H9 (cell line): ENCODE measurements at regions not wholly inside any gene's neighbourhood (a gene's known extent, or its start where the extent isn't known, plus 50 kb on each side); places are given as distances from the start of the nearest gene placed in this dataset.
A peak's percentile ranks its signal among the peaks of the same experiment; 100 is the strongest.

Source experiments
- DNase-seq: peaks from one replicate; pipeline ENCODE4 v3.0.0-alpha.2; 2017
- H2AFZ ChIP-seq: one replicate; pipeline ENCODE4 v1.6.1; 2013; ENCODE audit warnings: mild to moderate bottlenecking, low read length, control low read depth, moderate library complexity
- H2AK5ac ChIP-seq: 2 replicates; pipeline ENCODE4 v1.6.1; 2013; ENCODE audit warnings: low read length, control low read depth, mixed read lengths; ENCODE audit not compliant: insufficient read length
- H2BK120ac ChIP-seq: one replicate; pipeline ENCODE4 v1.6.1; 2013; ENCODE audit warnings: low read depth, mild to moderate bottlenecking, low read length, control low read depth, inconsistent platforms; ENCODE audit not compliant: poor library complexity, severe bottlenecking
- H2BK12ac ChIP-seq: 2 replicates; pipeline ENCODE4 v1.6.1; 2013; ENCODE audit warnings: low read length, control low read depth, mixed read lengths, low read depth; ENCODE audit not compliant: insufficient read length
- H2BK15ac ChIP-seq: 2 replicates; pipeline ENCODE4 v1.6.1; 2013; ENCODE audit warnings: low read depth, low read length, control low read depth
- H2BK20ac ChIP-seq: one replicate; pipeline ENCODE4 v1.6.1; 2013; ENCODE audit warnings: low read depth, mild to moderate bottlenecking, low read length, control low read depth, inconsistent platforms; ENCODE audit not compliant: poor library complexity, severe bottlenecking
- H2BK5ac ChIP-seq: 2 replicates; pipeline ENCODE4 v1.6.1; 2013; ENCODE audit warnings: low read length, control low read depth, mixed read lengths; ENCODE audit not compliant: insufficient read length
- H3K14ac ChIP-seq: 2 replicates; pipeline ENCODE4 v1.6.1; 2013; ENCODE audit warnings: low read length, control low read depth; ENCODE audit not compliant: insufficient read depth
- H3K18ac ChIP-seq: 2 replicates; pipeline ENCODE4 v1.6.1; 2013; ENCODE audit warnings: low read depth, mild to moderate bottlenecking, mixed read lengths, low read length, control low read depth; ENCODE audit not compliant: insufficient read length
- H3K23ac ChIP-seq: 2 replicates; pipeline ENCODE4 v1.6.1; 2013; ENCODE audit warnings: low read length, control low read depth, mixed read lengths, low read depth; ENCODE audit not compliant: insufficient read length
- H3K23me2 ChIP-seq: 2 replicates; pipeline ENCODE4 v1.6.1; 2013; ENCODE audit warnings: low read depth, mild to moderate bottlenecking, mixed read lengths, low read length, control low read depth; ENCODE audit not compliant: insufficient read length, poor library complexity, severe bottlenecking
- H3K27ac ChIP-seq: 2 replicates; pipeline ENCODE4 v1.5.1; 2013; ENCODE audit warnings: low read length, control low read depth, mixed read lengths, low read depth; ENCODE audit not compliant: insufficient read length
- H3K27me3 ChIP-seq: 2 replicates; pipeline ENCODE4 v1.6.1; 2013; ENCODE audit warnings: low read length, control low read depth, inconsistent platforms; ENCODE audit not compliant: insufficient read depth
- H3K4ac ChIP-seq: 2 replicates; pipeline ENCODE4 v1.6.1; 2013; ENCODE audit warnings: low read depth, mild to moderate bottlenecking, control low read depth, inconsistent platforms, low read length, moderate library complexity
- H3K4me1 ChIP-seq: 2 replicates; pipeline ENCODE4 v1.6.1; 2013; ENCODE audit warnings: low read length, control low read depth, inconsistent platforms; ENCODE audit not compliant: insufficient read depth
- H3K4me2 ChIP-seq: 2 replicates; pipeline ENCODE4 v1.6.1; 2013; ENCODE audit warnings: low read length, control low read depth, mixed read lengths; ENCODE audit not compliant: insufficient read length, insufficient read depth
- H3K56ac ChIP-seq: 2 replicates; pipeline ENCODE4 v1.6.1; 2013; ENCODE audit warnings: low read depth, mild to moderate bottlenecking, mixed read lengths, low read length, control low read depth; ENCODE audit not compliant: insufficient read length
- H3K79me1 ChIP-seq: 2 replicates; pipeline ENCODE4 v1.6.1; 2013; ENCODE audit warnings: low read depth, mild to moderate bottlenecking, moderate library complexity, low read length, control low read depth, inconsistent platforms; ENCODE audit not compliant: insufficient read depth, poor library complexity, severe bottlenecking
- H3K79me2 ChIP-seq: 2 replicates; pipeline ENCODE4 v1.6.1; 2013; ENCODE audit warnings: low read length, control low read depth, inconsistent platforms; ENCODE audit not compliant: insufficient read depth
- H3K9ac ChIP-seq: 2 replicates; pipeline ENCODE4 v1.6.1; 2013; ENCODE audit warnings: low read length, control low read depth, mixed read lengths; ENCODE audit not compliant: insufficient read length; ENCODE audit errors: extremely low read depth
- H3K9me3 ChIP-seq: one replicate; pipeline ENCODE4 v1.6.1; 2013; ENCODE audit warnings: low read depth, low read length, inconsistent platforms; ENCODE audit not compliant: control insufficient read depth
- H3T11ph ChIP-seq: one replicate; pipeline ENCODE4 v1.6.1; 2013; ENCODE audit warnings: mild to moderate bottlenecking, low read length, control low read depth, inconsistent platforms
- H4K20me1 ChIP-seq: one replicate; pipeline ENCODE4 v1.6.1; 2013; ENCODE audit not compliant: control insufficient read depth, insufficient read length, insufficient read depth
- H4K5ac ChIP-seq: 2 replicates; pipeline ENCODE4 v1.6.1; 2013; ENCODE audit warnings: low read depth, mild to moderate bottlenecking, mixed read lengths, low read length, control low read depth; ENCODE audit not compliant: insufficient read length
- H4K8ac ChIP-seq: replicated peaks from 2 replicates; pipeline ENCODE4 v1.6.1; 2013; ENCODE audit warnings: low read length, control low read depth, mixed read lengths, low read depth; ENCODE audit not compliant: insufficient read length
- H4K91ac ChIP-seq: 2 replicates; pipeline ENCODE4 v1.6.1; 2013; ENCODE audit warnings: low read depth, mild to moderate bottlenecking, moderate library complexity, mixed read lengths, low read length, control low read depth; ENCODE audit not compliant: insufficient read length
- H3K27ac Mint-ChIP-seq, 3 experiments: 2 replicates in 2 of 3; 3 replicates in 1 of 3; pipeline ENCODE4 v1.8.0; 2020 to 2021; ENCODE audit warnings: mixed read lengths in 3 of 3, mild to moderate bottlenecking in 1 of 3, moderate library complexity in 1 of 3
- H3K27me3 Mint-ChIP-seq: 2 replicates; pipeline ENCODE4 v1.8.0; 2021; ENCODE audit warnings: low read depth, mild to moderate bottlenecking, moderate library complexity, mixed read lengths
- H3K36me3 Mint-ChIP-seq, 3 experiments: 2 replicates in 2 of 3; 3 replicates in 1 of 3; pipeline ENCODE4 v1.8.0; 2020 to 2021; ENCODE audit warnings: low read depth in 3 of 3, mixed read lengths in 3 of 3; ENCODE audit not compliant: insufficient read depth in 1 of 3
- H3K4me1 Mint-ChIP-seq, 2 experiments: 2 replicates each; pipeline ENCODE4 v1.8.0; 2020; ENCODE audit warnings: mixed read lengths in 2 of 2
- H3K4me3 Mint-ChIP-seq, 2 experiments: 2 replicates in 1 of 2; 3 replicates in 1 of 2; pipeline ENCODE4 v1.8.0; 2020 to 2021; ENCODE audit warnings: mild to moderate bottlenecking in 2 of 2, mixed read lengths in 2 of 2, moderate library complexity in 1 of 2
- H3K9me3 Mint-ChIP-seq, 2 experiments: 2 replicates in 1 of 2; 3 replicates in 1 of 2; pipeline ENCODE4 v1.8.0; 2020; ENCODE audit warnings: mild to moderate bottlenecking in 2 of 2, mixed read lengths in 2 of 2, moderate library complexity in 1 of 2
- CTCF ChIP-seq: fragments of 200-600 bp; sonication (generic); conservative IDR thresholded peaks from 3 replicates; pipeline ENCODE4 v1.8.0; 2021; ENCODE audit warnings: antibody characterized with exemption, mild to moderate bottlenecking
- WGBS: extraction: QIAGEN DNeasy Blood & Tissue Kit; methylation state at CpG from one replicate; pipeline ENCODE4 v1.1.7; 2013; ENCODE audit warnings: missing lambda C conversion rate, low lambda C conversion rate, mixed read lengths; ENCODE audit not compliant: insufficient read length; ENCODE audit errors: extremely low coverage; 5-methylcytosine and 5-hydroxymethylcytosine counted together

GRCh38 chr22:44407171-44407986, 90.7 kb downstream of the RTL6 start:
- Histone ChIP-seq H3K4me2 (no peak overlapping the region), H3K4ac (no peak overlapping the region), H2BK5ac (no peak overlapping the region), H3K4me1 (no peaks in the 10 kb centered on the region; the same call in 1 of the 2 replicates), H4K20me1 (no peaks in the 10 kb centered on the region), H3K14ac (0 out of 2 replicates have a peak overlapping the region, but pooled peaks have one; percentile 14), H3K27ac (no peak overlapping the region), H3K9ac (no peak overlapping the region), H2AK5ac (no peak overlapping the region), H2BK20ac (no peak overlapping the region), H4K8ac (no peak overlapping the region), H3K27me3 (no peaks in the 10 kb centered on the region), H3K56ac (no peak overlapping the region), H3K23me2 (no peaks in the 10 kb centered on the region), H4K91ac (no peak overlapping the region), H3K79me2 (no peaks in the 10 kb centered on the region), H3T11ph (no peak overlapping the region), H2BK120ac (no peak overlapping the region), H2BK15ac (no peak overlapping the region), H2BK12ac (no peak overlapping the region), H3K9me3 (no peaks in the 10 kb centered on the region), H4K5ac (no peak overlapping the region), H2AFZ (no peak overlapping the region), H3K18ac (no peak overlapping the region), H3K79me1 (no peaks in the 10 kb centered on the region), H3K23ac (no peak overlapping the region)
- Mint-ChIP-seq H3K36me3 (no peaks in the 10 kb centered on the region), H3K27ac (peak overlapping the region in 2 of 3 experiments; percentile 39 to 95; a peak in 3 of 7 replicates), H3K27me3 (peaks cover 12% of the 10 kb centered on the region), H3K4me1 (peaks cover 18 to 20% of the 10 kb centered on the region in 2 experiments), H3K4me3 (peak overlapping the region in 1 of 2 experiments; percentile 52; a peak in 1 of 5 replicates), H3K9me3 (no peaks in the 10 kb centered on the region; a peak in 1 of 5 replicates)
- DNase-seq = no peak
- TF ChIP-seq CTCF = no peak
- WGBS = no CpG with 5 or more reads among the region's 23 CpGs
